22Rv1 (cell line): ENCODE measurements at regions not wholly inside any gene's neighbourhood (a gene's known extent, or its start where the extent isn't known, plus 50 kb on each side); places are given as distances from the start of the nearest gene placed in this dataset.

Experiments used
- ZFX ChIP-seq: fragments of 450-650 bp; IDR thresholded peaks from 2 replicates; pipeline ENCODE4 v1.6.1; 2017; ENCODE audit warnings: antibody characterized with exemption, borderline replicate concordance
- TF ChIP-seq, protein P1 (sequence below): fragments of 450-650 bp; IDR thresholded peaks from 2 replicates; pipeline ENCODE4 v1.5.1; 2017; ENCODE audit warnings: mild to moderate bottlenecking

DNA sequence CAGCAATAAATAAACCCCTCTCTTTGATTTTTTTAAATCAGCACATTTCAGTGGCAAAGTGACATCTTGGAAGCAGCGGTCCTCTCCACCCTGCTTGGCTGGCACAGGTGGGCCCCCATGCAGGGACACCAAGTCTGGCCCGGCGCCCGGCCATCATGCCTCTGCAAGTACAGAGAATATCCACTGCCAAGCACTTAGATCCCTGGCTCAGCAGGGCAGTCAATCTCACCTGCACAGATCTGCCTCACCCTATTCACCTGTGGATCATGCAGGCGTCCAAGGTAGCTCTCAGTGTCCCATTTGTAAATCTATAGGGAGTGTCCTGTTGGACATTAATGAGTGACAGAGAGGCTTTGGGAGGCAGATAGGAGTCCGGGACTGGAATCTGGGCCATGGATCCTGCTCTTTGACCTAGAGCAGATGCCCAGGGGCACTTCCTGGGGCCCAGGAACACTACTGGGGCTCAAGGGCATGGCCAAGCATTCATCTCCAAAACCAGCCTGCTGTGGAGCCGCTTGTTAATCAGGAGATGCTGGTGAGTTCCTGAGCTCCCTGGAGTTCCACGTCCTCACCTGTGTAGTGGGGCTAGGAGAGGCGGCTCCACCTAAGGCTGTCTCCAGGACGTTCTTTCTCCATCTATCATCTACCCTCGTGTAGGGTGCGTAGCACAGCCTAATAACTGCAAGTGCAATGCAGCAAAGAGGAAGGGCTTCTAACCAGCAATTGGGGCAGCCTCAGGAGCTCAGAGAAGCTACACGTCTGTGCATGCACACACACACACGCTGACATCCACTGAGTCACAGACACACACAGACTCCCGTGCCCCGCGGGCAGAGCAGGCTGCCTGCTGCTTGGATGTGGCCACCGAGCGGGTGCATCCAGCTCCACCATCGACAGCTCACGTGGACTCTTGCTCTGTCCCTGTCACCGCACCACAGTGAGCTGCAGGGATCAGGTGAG, 123.6 kb downstream of the OAT start:
- TF ChIP-seq, protein P1, sequence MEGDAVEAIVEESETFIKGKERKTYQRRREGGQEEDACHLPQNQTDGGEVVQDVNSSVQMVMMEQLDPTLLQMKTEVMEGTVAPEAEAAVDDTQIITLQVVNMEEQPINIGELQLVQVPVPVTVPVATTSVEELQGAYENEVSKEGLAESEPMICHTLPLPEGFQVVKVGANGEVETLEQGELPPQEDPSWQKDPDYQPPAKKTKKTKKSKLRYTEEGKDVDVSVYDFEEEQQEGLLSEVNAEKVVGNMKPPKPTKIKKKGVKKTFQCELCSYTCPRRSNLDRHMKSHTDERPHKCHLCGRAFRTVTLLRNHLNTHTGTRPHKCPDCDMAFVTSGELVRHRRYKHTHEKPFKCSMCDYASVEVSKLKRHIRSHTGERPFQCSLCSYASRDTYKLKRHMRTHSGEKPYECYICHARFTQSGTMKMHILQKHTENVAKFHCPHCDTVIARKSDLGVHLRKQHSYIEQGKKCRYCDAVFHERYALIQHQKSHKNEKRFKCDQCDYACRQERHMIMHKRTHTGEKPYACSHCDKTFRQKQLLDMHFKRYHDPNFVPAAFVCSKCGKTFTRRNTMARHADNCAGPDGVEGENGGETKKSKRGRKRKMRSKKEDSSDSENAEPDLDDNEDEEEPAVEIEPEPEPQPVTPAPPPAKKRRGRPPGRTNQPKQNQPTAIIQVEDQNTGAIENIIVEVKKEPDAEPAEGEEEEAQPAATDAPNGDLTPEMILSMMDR: no peak
- TF ChIP-seq ZFX: no peak
